ENCODE measurements at regions not wholly inside any gene's neighbourhood (a gene's known extent, or its start where the extent isn't known, plus 50 kb on each side); places are given as distances from the start of the nearest gene placed in this dataset.

- no peak for TF ChIP-seq CTCF (IDR thresholded peaks at IDR 0.05)
- no peak for TF ChIP-seq POLR2A (IDR thresholded peaks at IDR 0.05)
- no peak for TF ChIP-seq EP300 (IDR thresholded peaks at IDR 0.05)
Observed at GRCh38 chr5:60205071-60205470, 311.5 kb upstream of the PDE4D start.
